HG03342 (cell line): ENCODE measurements at regions not wholly inside any gene's neighbourhood (a gene's known extent, or its start where the extent isn't known, plus 50 kb on each side); places are given as distances from the start of the nearest gene placed in this dataset.

Experiments
- ATAC-seq: cut with Tn5 transposase; IDR thresholded peaks from one replicate; pipeline ENCODE4 v1.9.1; 2021; ENCODE audit warnings: mild to moderate bottlenecking, moderate library complexity; ENCODE audit not compliant: unreplicated experiment

GRCh38 chr4:16959305-16959704 lies 60.9 kb upstream of the LDB2 start:
- no peak for ATAC-seq

- ATAC-seq: no peak
Measured at GRCh38 chr4:16952896-16953630, 54.6 kb upstream of the LDB2 start.

- no peak for ATAC-seq
Measured at GRCh38 chr4:16952462-16952871, 54.0 kb upstream of the LDB2 start.
